ENCODE measurements at regions not wholly inside any gene's neighbourhood (a gene's known extent, or its start where the extent isn't known, plus 50 kb on each side); places are given as distances from the start of the nearest gene placed in this dataset.

- TF ChIP-seq MXI1 (IDR thresholded peaks at IDR 0.05; ENCODE audit: low read depth, low read length) (no peak), CTCF (IDR thresholded peaks at IDR 0.05) (no peak), REST (IDR thresholded peaks at IDR 0.05; ENCODE audit: low read depth, low read length) (no peak), EZH2phosphoT487 (IDR thresholded peaks at IDR 0.05; ENCODE audit: borderline replicate concordance, low read depth) (no peak), YY1 (IDR thresholded peaks at IDR 0.05; ENCODE audit: low read depth) (no peak), EP300 (IDR thresholded peaks at IDR 0.05; ENCODE audit: borderline replicate concordance in 1 of 2, low read depth in 1 of 2, low read length in 1 of 2) (no peak), SIN3A (IDR thresholded peaks at IDR 0.05; ENCODE audit: borderline replicate concordance, low read depth, low read length) (no peak)
Measured at GRCh38 chr5:99099691-99100090, 170.9 kb upstream of the CHD1 start.

All from SK-N-SH (cell line).